NT2/D1 (cell line): ENCODE measurements at regions not wholly inside any gene's neighbourhood (a gene's known extent, or its start where the extent isn't known, plus 50 kb on each side); places are given as distances from the start of the nearest gene placed in this dataset.

Source experiments
- SUZ12 ChIP-seq: IDR thresholded peaks from 2 replicates; pipeline ENCODE4 v1.6.1; 2011; ENCODE audit not compliant: insufficient read length, insufficient read depth; ENCODE audit errors: extremely low read depth
- YY1 ChIP-seq: IDR thresholded peaks from 2 replicates; pipeline ENCODE4 v1.6.1; 2011; ENCODE audit not compliant: insufficient read length, insufficient read depth

- TF ChIP-seq SUZ12: no peak
- no peak for TF ChIP-seq YY1
Observed at GRCh38 chr2:216781709-216782108, 78.2 kb downstream of the TNP1 start.
